NCI-H526 treated with DMSO at 0.1 percent for 48 hours (cell line): ENCODE measurements at regions not wholly inside any gene's neighbourhood (a gene's known extent, or its start where the extent isn't known, plus 50 kb on each side); places are given as distances from the start of the nearest gene placed in this dataset.

Source experiments
- DNase-seq: peaks from one replicate; lab custom pipeline; 2025; lab: John Stamatoyannopoulos, UW

DNA sequence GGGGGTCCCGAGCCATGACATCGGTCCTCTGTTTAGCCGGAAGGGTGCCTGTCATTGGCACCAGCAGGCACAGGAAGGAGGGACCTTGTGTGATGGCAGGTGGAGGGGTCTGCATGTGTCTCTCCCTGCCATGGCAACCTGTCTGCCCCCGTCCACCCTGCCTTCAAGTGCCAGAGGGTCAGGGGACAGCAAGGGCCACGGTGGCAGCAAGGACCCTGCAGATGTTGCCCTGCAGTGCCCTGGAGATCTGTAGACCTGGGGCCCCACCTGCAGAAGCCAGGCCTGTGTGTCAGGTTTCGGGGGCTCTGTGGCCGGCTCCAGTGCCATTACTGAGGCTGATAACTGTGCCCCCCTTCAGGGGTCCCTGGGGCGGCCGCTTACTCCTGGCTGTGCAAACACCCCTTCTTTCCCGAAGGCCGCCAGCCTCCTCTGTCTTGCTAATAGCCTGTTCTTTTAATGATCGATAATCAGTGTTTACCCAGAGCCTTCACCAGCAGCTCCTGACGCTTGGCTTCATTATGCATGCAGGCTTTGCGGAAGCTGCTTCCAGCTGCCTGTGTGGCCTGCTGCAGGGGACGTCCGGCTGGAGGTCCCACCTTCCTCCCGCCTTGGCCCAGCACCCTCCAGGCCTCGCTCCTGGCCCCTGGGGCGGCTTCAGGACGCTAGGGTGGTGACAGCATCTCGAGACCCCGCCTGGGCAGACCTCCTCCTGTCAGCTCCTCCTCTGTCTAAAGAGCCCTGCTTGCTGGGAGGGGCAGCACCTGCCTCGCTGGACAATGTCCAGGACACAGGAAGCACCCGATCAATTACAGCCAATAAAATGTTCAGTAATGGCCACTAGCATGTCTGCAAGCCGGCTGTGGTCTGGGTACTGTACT is 153.0 kb downstream of the KIF26A start:
- peak; percentile 20 for DNase-seq

DNA sequence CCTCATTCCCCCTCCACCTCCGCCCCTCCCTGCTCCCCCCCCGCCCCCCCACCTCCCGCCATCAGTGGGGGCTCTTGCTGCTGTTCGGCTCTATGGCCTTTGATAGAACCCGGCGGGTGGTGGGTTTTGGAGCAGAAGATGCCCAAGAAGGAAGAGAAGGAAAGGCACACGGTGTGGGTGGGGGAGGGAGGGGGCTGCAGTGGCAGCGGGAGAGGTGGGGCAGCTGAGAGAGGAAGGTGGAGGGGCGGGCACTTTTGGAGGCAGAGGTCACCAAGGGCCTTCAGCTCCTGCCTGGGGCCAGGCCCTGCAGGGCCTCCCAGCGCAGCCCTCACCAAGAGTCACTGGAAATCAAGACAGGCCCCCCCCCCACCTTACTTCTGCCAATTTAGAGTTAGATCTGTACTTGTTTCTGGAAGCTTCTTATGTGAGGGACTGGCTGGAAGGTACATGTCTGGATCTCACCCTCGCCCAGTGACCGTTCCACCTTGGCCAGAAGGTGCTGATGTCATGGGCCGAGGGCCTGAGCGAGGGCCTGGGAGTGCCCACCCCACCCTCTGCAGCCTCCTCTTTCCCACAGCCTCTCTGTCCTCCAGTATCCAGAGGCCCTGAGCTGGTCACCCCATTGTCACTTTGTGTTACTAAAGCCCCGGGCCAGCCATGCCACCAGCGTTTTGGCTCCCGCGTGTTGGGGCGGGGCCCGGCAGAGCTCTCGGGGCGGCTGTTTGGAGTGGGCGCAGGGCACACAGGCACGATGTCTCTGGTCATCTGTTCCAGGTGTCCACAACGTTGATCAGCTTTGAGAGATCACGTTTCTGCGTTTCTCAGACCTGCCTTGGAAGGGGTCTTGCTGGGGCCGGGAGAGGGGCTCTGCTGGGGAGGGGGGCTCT is 153.9 kb downstream of the KIF26A start:
- DNase-seq = no peak

DNA sequence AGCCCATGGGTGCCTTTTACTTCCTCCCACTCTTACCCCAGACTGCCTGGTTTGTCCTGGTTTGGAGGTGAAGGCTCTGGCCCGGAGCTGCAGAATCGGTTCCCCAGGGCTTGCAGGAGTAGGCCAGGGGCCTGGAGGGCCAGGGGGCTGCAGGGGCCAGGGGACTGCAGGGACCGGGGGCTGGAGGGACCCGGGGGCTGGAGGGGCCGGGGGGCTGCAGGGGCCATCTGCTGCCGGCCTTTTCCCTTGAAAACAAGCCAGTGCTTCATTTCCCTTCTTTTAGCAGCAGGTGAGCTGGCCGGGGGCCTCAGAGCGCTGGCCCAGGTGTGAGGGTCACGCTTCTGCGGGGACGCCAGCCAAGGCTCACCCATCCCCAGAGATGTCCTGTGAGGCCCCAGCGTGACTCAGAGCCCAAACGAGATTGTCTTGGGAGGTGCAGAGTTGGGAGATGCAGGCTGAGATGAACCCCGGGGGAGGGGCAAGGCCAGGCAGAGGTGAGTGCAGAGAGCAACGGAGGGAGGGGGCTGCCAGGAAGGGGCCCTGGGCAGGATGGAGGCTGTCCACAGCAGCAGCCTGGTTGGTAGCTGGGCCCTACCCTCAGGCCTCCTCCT is 154.9 kb downstream of the KIF26A start:
- no peak for DNase-seq

DNA sequence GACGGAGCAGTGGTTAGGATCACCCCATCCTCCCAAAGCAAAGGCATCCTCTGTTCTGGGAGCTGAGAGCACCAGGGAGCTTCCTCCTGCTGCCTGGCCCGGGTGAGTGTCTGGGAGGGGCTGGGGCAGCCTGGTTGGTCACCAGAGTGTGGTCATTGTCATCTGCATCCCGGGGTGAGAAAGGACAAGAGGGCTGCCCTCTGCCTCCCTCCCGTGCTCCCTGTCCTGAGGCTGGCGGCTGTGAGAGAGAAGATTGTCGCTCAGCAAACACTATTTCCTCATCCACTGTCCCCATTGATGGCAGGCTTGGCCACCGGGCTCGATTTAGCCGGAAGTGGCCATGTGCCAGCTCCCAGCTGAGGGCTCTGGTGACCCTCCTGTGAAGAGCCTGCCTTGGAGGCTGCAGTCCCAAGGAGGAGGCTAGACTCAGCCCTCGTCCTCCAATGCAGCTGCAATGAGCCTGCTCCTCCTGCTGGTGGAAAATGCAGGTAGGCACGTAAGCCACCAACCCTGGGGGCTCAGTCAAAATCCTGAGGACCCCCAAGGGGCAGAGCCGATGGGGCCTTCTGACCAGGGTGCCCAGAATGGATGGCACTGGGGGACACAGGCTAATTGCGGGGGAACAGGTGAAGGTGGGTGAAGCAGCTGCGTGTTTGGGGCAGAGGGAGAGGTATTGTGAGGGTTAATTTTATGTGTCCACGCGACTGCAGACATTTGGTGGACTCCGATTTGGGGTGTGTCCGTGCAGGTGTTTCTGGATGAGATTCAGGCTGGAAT is 155.7 kb downstream of the KIF26A start:
- no peak for DNase-seq

DNA sequence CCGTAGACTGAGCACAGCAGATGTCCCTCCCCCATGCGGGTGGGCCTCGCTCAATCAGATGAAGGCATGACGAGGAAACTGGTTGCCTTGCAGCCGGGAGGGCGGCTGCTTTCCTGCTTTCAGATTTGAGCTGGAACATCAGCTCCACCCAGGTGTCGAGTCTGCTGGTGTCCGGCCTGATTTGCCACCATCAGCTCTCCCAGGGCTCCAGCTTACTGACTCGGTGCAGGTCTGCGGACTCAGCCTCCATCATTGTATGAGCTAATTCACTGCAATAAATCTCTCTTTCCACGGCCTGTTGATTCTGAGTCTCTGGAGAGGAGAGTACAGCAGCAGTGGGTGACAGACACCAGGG is 156.2 kb downstream of the KIF26A start:
- no peak for DNase-seq

DNA sequence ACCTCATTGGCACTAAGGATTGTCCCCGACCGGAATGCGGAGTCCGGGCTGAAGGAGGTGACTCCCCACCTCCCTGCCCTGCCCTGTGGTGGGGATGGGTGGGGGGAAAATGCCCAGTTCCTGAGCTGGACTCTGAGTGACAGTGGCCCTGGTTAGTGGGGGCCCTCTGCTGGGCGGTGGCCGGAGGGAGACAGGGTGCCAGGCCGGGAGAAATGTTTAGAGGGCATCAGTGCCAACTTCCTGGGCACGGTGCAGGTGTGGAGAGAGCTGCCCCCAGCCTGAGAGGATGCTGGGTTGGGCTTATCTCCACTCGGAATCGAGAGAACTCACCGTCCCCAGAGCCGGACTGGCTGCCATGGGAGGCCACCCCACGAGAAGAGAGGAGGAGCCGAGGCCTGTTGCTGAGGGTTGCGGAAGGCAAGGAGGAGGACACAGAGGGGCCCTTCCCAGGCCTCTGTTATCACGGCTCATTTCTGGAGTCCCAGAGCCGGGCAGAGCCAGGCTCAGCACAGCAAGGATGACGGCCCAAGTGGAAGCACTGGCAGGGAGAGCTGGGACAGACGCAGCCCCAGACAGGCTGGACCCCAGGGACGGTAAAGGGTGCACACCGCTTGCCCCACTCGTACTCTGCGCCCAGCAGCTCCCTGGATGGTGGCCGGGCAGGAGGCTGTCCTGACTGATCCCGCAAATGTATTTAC is 156.7 kb downstream of the KIF26A start:
- DNase-seq = no peak

DNA sequence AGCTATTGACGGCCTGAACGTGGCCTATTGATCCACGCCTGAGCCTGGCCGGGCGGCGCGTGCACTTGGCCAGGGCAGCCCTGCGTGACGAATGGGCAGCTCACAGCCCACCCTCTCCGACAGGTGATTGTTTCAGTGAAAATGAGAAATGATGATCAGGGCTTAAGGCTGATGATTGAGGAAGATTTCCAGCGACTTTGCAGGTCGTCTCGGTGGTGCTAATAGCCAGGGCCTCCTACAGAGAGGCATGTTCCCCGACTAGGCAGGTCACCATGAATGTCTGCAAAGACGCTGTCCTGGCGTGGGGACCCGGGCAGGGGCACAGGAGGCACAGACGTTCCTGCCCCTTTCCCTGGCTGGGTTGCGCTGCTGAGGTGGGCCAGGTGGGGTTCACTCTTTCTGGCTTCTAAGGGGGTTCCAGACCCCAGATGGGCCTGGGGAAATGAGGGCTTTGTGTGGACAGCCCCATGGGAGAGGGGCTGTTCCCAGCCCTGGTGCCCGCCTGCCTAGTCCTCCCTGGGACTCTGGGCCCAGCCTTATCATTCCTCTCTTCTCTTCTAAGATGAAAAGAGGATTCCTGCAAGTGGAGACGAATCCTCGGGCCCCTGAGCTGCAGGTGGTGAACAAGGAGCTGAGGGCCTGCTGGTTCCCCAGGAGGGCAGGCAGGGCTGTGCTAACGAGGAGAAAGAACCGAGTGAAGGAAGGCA is 157.4 kb downstream of the KIF26A start:
- no peak for DNase-seq

DNA sequence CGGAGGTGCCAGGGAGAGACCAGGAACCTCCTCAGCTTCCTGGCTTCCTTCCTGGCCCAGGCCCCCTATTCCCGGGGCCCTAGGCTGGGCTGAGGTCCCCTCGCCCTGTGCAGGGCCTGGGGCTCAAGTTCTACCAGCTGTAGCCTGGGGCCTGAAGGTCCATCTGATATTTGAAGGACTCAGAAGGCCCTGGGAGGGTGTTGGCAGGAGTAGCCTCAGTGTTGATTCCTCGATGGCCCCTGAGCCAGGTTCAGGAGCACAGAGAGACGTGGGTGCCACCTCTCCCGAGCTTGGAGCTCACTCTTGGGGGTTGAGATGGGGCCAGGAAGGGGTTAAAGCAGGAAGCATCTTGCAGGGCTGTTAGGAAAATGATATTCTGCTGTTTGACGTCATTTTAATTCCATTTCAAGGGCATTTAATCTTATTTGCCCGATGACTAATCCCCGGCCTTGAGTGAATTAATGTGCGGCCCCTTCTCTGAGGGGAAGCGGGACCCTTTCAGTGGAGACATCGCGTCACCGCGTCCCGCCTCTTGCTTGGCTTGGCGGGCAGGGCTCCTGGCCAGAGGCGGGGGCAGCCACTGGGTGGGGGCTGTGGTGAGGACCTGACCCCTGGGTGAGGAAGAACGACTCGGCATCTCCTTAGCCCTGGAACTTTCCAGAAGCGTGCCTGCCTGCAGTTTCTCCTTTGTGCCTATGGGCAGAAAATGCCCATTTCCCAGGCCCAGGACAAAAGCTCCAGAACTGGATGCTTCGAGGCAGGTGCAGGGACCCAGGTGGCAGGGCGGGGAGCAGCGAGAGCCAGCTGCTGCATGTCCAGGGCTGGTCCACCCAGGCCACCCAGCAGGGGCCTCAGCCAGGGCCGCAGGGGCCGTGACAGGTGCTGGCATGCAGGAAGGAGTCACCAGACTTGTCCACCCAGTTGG is 158.3 kb downstream of the KIF26A start:
- no peak for DNase-seq

DNA sequence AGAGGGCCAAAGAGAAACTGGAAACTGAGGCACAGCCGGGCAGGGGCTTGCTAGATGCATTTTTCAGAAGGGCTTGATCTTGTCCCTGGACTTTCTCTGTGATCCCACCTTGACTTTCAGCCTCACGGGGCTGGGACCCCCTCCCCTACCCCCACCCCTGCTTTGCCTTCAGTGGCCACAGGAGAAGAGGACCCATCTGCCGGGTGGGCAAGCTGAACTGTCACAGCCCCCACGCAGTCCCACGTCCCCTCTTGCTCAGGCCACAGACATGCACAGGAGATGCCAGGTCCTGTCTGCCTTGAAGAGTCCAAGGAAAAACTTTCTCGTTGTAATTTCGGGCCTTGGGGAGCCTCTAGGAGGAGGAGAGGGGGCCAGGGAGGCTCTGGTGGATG is 158.9 kb downstream of the KIF26A start:
- DNase-seq = no peak

DNA sequence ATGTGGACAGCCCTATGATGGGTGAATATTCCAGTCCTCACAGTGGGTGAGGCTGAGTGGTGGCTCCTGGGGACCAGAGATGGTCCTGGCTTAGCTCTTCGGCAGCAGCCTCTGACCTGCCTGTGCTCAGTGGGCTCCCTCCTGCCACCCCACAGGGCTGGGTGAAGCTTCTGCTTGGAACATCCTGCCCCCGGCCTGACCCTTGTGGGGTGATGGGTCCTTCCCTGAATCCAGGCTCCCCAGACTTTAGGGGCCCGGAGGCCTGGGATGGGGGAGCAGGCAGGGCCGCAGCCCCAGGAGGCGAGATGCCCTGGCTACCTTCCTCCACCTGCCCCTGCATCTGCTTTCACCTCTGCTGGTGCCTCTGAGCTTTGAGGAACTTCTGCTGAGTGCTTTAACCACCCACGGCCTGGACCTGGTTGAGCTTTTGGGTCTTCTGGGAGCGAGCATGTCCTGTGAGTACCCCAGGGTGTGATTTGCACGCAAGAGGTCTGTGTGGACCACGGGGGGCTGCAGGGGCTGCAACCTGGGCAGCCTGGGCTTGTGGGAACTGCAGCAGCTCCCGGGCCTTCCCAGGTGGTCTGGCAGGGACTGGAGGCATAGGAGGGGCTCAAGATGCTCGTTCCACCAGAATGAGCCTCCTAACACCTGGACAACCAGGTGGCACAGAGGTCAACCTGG is 159.5 kb downstream of the KIF26A start:
- no peak for DNase-seq

DNA sequence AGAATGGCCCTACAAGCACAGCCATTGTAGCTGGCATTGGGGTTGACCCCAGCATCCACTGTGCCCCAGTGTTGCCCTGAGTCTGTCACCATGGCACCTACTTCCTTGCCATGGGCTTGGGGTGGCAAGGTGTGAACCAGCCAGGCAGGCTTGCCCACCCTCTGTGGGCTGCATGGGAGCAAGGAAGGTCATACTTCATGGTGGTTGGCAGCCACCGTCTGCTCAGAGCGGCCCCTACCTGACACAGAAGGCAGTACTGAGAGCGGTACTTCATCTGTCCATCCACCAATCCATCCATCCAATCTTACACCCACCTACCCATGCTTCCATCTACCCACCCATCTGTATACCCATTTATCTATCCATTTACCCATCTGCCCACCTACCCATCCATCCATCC is 160.1 kb downstream of the KIF26A start:
- no peak for DNase-seq

DNA sequence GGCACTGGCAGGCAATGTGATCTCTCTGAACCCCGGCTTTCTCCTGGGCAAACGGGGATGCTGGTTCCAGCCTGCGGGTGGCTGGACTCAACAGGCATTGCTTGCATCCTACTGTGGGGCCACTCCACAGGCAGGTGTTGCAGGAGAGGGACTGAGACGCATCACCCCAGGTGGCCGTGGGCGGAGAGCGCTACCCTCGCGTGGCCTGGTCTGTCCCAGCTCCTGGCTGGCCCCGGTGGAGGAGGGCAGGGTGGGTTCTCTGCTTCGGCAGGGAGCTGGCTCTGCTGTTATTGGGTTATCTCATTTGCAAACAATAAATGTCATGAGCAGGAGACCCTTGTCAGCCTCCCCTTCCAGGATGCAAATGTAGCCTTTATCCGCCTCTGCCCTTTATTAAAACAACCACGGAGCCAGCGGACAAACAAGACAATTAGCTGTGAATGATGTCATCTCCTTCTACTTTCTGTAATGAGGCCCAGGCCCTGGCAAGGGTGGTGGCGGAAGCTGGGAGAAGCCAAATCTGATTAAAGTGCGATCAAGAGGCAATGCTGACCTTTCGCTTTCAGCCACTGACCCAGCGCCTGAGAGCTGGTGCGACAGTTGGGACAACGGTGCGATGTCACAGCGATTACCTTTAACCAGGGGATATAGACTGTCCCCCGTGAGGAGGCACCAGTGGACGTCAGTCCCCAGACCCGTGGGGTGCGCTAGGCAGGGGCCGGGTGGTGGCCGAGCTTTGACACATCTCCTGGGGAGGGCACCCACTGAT is 161.8 kb downstream of the KIF26A start:
- DNase-seq = no peak

DNA sequence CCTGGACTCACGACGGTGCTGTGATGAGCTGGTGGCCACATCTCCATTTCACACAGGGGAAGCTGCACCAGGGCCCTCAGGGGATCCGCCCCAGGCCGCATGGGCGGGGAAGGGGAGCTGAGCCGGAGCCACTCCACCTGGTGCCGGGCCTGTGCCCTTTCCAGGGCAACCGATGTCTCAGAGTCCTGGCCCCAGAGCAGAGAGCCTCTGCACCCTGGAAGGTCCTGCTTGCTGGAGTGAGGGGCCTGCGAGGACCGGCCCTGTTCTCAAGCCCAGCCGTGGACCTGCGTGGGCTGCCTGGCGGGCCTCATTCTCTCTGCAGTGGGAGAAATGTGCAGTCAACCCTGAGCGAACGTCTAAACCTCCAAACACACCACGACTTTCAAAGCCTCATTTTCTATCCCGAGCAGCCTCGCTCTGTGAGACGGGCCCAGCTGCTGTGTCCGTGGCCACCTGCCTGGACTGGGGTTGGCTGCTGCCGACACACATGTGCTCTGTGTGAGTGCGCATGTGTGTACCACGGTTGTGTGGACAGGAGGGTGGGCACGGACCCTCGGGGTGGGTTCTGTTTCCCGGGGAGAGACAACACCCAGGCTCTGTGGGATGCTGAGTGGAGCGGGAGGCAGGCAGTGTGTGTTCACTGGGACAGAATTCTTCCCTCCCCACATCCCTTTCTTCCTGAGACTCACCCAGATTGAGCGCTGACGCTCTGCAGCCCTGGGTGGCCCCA is 163.5 kb downstream of the KIF26A start:
- no peak for DNase-seq

DNA sequence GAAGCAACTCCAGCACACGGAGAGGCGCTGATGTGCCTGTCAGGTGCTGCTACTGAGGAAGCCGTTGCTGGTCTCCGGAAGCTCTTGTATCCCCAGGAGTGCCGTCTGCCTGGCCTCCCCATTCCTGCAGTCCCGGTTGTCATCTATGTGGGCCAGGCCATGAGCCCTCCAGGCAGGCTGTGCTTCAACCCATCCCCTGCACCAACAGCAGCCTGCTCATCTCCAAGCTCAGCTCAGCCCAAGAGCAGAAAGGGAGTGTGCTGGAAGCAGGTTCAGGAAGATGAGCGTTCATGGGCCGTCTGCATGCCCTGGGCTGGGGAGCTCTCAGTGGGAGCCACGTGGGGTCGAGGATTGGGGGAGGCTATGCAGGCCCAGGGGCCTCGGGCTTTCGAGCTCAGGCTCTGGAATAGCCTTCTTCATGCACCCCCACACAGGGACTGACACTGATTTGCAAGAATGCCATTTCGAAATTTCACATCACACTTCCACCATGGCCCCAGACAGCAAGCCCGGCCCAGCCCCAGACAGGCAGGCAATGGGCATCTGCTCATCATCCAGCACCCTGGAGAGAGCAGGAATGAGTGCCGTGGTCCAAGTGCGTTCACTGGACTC is 164.5 kb downstream of the KIF26A start:
- DNase-seq = no peak

DNA sequence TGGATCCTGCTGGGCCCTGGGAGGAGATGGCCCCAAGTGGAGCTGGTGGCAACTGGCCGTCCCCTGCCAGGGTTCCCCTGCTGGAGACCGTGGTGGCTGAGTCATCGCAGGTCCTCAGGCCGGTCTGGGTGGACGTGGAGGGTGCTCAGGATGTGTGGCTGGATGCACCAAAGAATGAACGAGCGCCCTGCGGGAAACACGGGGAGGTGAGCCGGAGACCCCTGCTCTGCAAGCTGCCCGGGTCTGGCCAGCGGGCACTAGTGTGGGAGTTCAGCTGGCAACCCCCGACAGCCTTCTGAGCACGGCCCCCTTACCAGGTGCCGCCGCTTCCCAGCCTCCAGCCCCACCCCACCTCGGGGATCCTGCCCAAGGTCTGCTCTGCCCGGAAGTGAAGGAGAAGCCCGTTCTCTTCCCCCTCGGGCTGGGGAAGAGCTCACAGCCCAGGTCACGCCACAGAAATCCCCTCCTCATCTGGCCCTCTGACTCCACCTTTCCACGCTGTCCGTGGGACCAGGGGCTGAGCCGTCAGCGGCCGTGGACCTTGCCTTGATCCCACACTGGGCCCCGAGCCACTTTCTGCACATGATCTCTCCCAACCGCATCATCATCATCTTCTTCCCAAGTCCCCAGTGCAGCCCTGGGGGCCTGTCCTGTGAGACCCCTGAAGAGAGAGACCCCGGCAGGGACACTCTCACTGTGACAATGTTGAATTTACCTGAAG is 165.5 kb downstream of the KIF26A start:
- no peak for DNase-seq
